Vagina (tissue), 2 donors: ENCODE measurements at regions not wholly inside any gene's neighbourhood (a gene's known extent, or its start where the extent isn't known, plus 50 kb on each side); places are given as distances from the start of the nearest gene placed in this dataset.

Experiments used
- POLR2A ChIP-seq, 2 donors: fragments of 450-650 bp; IDR thresholded peaks; one replicate each; pipeline ENCODE4 v1.6.1; 2017; ENCODE audit warnings: antibody characterized with exemption in 2 of 2, mild to moderate bottlenecking in 2 of 2, moderate library complexity in 2 of 2
- TF ChIP-seq, protein P1 (sequence below), 3 experiments: fragments of 450-650 bp in 2 of 3; fragments of 200-600 bp in 1 of 3; sonication (generic) in 1 of 3; IDR thresholded peaks; one replicate each; pipeline ENCODE4 v1.5.1; 2017 to 2019; ENCODE audit warnings: antibody characterized with exemption in 3 of 3, mild to moderate bottlenecking in 2 of 3, moderate library complexity in 2 of 3

- TF ChIP-seq, protein P1, sequence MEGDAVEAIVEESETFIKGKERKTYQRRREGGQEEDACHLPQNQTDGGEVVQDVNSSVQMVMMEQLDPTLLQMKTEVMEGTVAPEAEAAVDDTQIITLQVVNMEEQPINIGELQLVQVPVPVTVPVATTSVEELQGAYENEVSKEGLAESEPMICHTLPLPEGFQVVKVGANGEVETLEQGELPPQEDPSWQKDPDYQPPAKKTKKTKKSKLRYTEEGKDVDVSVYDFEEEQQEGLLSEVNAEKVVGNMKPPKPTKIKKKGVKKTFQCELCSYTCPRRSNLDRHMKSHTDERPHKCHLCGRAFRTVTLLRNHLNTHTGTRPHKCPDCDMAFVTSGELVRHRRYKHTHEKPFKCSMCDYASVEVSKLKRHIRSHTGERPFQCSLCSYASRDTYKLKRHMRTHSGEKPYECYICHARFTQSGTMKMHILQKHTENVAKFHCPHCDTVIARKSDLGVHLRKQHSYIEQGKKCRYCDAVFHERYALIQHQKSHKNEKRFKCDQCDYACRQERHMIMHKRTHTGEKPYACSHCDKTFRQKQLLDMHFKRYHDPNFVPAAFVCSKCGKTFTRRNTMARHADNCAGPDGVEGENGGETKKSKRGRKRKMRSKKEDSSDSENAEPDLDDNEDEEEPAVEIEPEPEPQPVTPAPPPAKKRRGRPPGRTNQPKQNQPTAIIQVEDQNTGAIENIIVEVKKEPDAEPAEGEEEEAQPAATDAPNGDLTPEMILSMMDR (IDR thresholded peaks at IDR 0.05) = no peak
- TF ChIP-seq POLR2A (IDR thresholded peaks at IDR 0.05) = no peak
These were observed 251.4 kb downstream of the SOD2 start for GRCh38 chr6:159441704-159441981.
